H4 (cell line): ENCODE measurements at regions not wholly inside any gene's neighbourhood (a gene's known extent, or its start where the extent isn't known, plus 50 kb on each side); places are given as distances from the start of the nearest gene placed in this dataset.
"Not testable (repeated sequence)": the region's sequence is repeated elsewhere in the genome, so short reads cannot be mapped to it uniquely, and the experiment has no call there.

ENCODE experiments used
- DNase-seq: peaks from one replicate; pipeline ENCODE4 v3.0.0-alpha.2; 2015; ENCODE audit warnings: low spot score

GRCh38 chr2:129908721-129909373, 70.6 kb upstream of the RAB6C start:
- DNase-seq = no peak

- no peak for DNase-seq
These were observed 69.6 kb upstream of the RAB6C start for GRCh38 chr2:129909651-129910418.

- DNase-seq = no peak
These were observed 68.8 kb upstream of the RAB6C start for GRCh38 chr2:129910446-129911362.

- DNase-seq = no peak
These were observed 68.0 kb upstream of the RAB6C start for GRCh38 chr2:129911363-129912065.

GRCh38 chr2:129912066-129912820, 67.2 kb upstream of the RAB6C start:
- no peak for DNase-seq

GRCh38 chr2:129912871-129913694, 66.4 kb upstream of the RAB6C start:
- DNase-seq = no peak

GRCh38 chr2:129913695-129914495, 65.6 kb upstream of the RAB6C start:
- no peak for DNase-seq

GRCh38 chr2:129914538-129915302, 64.7 kb upstream of the RAB6C start:
- DNase-seq = no peak

GRCh38 chr2:129915303-129915840, 64.1 kb upstream of the RAB6C start:
- no peak for DNase-seq

- DNase-seq = no peak
These were observed 60.9 kb upstream of the RAB6C start for GRCh38 chr2:129918604-129919003.

- no peak for DNase-seq
These were observed 56.7 kb upstream of the RAB6C start for GRCh38 chr2:129922571-129923264.

GRCh38 chr2:129923265-129924091, 56.0 kb upstream of the RAB6C start:
- DNase-seq = peak; percentile 33

- not testable (repeated sequence) for DNase-seq
These were observed 55.4 kb upstream of the RAB6C start for GRCh38 chr2:129924115-129924514.

- no peak for DNase-seq
These were observed 54.1 kb upstream of the RAB6C start for GRCh38 chr2:129925381-129925780.

GRCh38 chr2:129927696-129928095, 51.8 kb upstream of the RAB6C start:
- DNase-seq = no peak
